Heart left ventricle (tissue), 16 donors: ENCODE measurements at regions not wholly inside any gene's neighbourhood (a gene's known extent, or its start where the extent isn't known, plus 50 kb on each side); places are given as distances from the start of the nearest gene placed in this dataset.

Source experiments
- ATAC-seq, 4 donors: fragments of 200-7000 bp; cut with Tn5 transposase; one replicate each; pipeline ENCODE4 v1.9.1; 2020 to 2022; ENCODE audit warnings: moderate library complexity in 4 of 4, mild to moderate bottlenecking in 3 of 4, moderate number of reproducible peaks in 1 of 4
- DNase-seq, 5 donors: peaks; one replicate each; pipeline ENCODE4 v3.0.0-alpha.2; 2020
- H3K27ac ChIP-seq, 12 donors: fragments of 200-600 bp; sonication (generic) in 4 of 12; one replicate each; pipeline versions ENCODE4 v1.5.0 to v1.8.0; 2016 to 2022; ENCODE audit warnings: mild to moderate bottlenecking in 2 of 12
- H3K27me3 ChIP-seq, 9 donors: fragments of 200-600 bp; sonication (generic) in 2 of 9; one replicate each; pipeline versions ENCODE4 v1.5.1 to v1.8.0; 2016 to 2022; ENCODE audit warnings: mild to moderate bottlenecking in 3 of 9
- H3K36me3 ChIP-seq, 9 donors: fragments of 200-600 bp; sonication (generic) in 2 of 9; one replicate each; pipeline versions ENCODE4 v1.5.0 to v1.8.0; 2018 to 2022; ENCODE audit warnings: mild to moderate bottlenecking in 2 of 9
- H3K4me1 ChIP-seq, 12 donors: fragments of 200-600 bp; sonication (generic) in 4 of 12; one replicate each; pipeline versions ENCODE4 v1.5.0 to v1.8.0; 2016 to 2022; ENCODE audit warnings: mild to moderate bottlenecking in 3 of 12
- H3K4me3 ChIP-seq, 12 donors: fragments of 200-600 bp; sonication (generic) in 4 of 12; one replicate each; pipeline versions ENCODE4 v1.5.0 to v1.8.0; 2017 to 2022; ENCODE audit warnings: mild to moderate bottlenecking in 9 of 12, moderate library complexity in 4 of 12
- H3K9me3 ChIP-seq, 12 donors: fragments of 200-600 bp; sonication (generic) in 4 of 12; one replicate each; pipeline versions ENCODE4 v1.5.0 to v1.8.0; 2016 to 2022; ENCODE audit warnings: mild to moderate bottlenecking in 1 of 12
- CTCF ChIP-seq, 12 donors: fragments of 200-600 bp; sonication (generic) in 4 of 12; IDR thresholded peaks; one replicate each; pipeline versions ENCODE4 v1.5.0 to v1.8.0; 2018 to 2022; ENCODE audit warnings: antibody characterized with exemption in 12 of 12, mild to moderate bottlenecking in 5 of 12
- POLR2A ChIP-seq, 2 donors: fragments of 450-650 bp; IDR thresholded peaks; one replicate each; pipeline ENCODE4 v1.6.1; 2017; ENCODE audit warnings: antibody characterized with exemption in 2 of 2, mild to moderate bottlenecking in 2 of 2, moderate library complexity in 2 of 2
- whole genome bisulfite sequencing, 4 donors: extraction: QIAGEN DNeasy Blood & Tissue Kit in 2 of 4; methylation state at CpG; one replicate each; pipeline versions ENCODE4 v1.1.5 to v1.1.7; 2013 to 2018; 5-methylcytosine and 5-hydroxymethylcytosine counted together
- intact Hi-C, 10 donors: fragments of 100-400 bp; cut with DNase I; formaldehyde crosslinking; loops; one replicate each; pipeline versions ENCODE4 v1.11.1 to v1.14.2; 2022
- donor health status: ischemic (EF 13 %, LVEDD 7.1; RV severe dilation, severe dysfunction).
- donor health status: healthy with polysubstance abuse.
- donor health status: DM: no; HTN: yes; CAD: no.
- donor health status: DM: no; HTN: no; CAD: no.
- donor health status: ischemic (EF 25% LVEDD 6.9; RV normal size, moderate dysfunction).
- donor health status: ischemic (EF 25% LVEDD 5.7; RV mildly dilated, moderate dysfunction).
- donor health status: healthy.
- donor health status: DM: yes; HTN: yes; CAD: no.
- donor health status: ischemic (EF 35%, LVEDD 5.7; RV mildly dilated, moderate dysfunction).
- donor health status: nonischemic (EF 11% LVEDD 7.7; RV severe dilation, severe dysfunction).
- donor health status: DM: yes; HTN: yes; CAD: no.
- donor health status: PGD.
- donor health status: ischemic (EF 29% LVEDD 5.4; RV normal size, mild dysfunction).
- donor health status: nonischemic (EF 23%, LVEDD 6.1; RV moderate dilation, normal function).

- Histone ChIP-seq H3K4me1 (peaks cover 0 to 31% (median 8%) of the 10 kb centered on the region in 12 donors), H3K27ac (no peak overlapping the region), H3K36me3 (no peaks in the 10 kb centered on the region), H3K27me3 (peaks cover 0 to 10% (median 0%) of the 10 kb centered on the region in 9 donors), H3K9me3 (peaks cover 0 to 10% (median 0%) of the 10 kb centered on the region in 12 donors), H3K4me3 (no peak overlapping the region)
- intact Hi-C loops, result loop anchor here in 1 of 10 donors (10.0 kb wide), 1 partner anchor 167 kb away; no protein-coding TSS in a partner anchor
- TF ChIP-seq CTCF (IDR thresholded peaks at IDR 0.05) (no peak), POLR2A (IDR thresholded peaks at IDR 0.05) (no peak)
- ATAC-seq (no peak), DNase-seq (no peak)
- 94 to 96% (median 95%) methylated on average over 7 of the region's 7 CpGs for WGBS, 4 donors
These were observed 173.1 kb upstream of the HS6ST1 start for GRCh38 chr2:128491692-128492244.

GRCh38 chr2:128492966-128493811, 174.5 kb upstream of the HS6ST1 start:
- Histone ChIP-seq H3K4me3 (no peak overlapping the region), H3K27me3 (peaks cover 0 to 10% (median 0%) of the 10 kb centered on the region in 9 donors), H3K27ac (no peak overlapping the region), H3K4me1 (peaks cover 0 to 31% (median 8%) of the 10 kb centered on the region in 12 donors), H3K9me3 (peaks cover 0 to 10% (median 0%) of the 10 kb centered on the region in 12 donors), H3K36me3 (no peaks in the 10 kb centered on the region)
- intact Hi-C loops, result loop anchor here in 1 of 10 donors (10.0 kb wide), 1 partner anchor 168 kb away; no protein-coding TSS in a partner anchor
- peak in 1 of 5 donors; percentile 18 for DNase-seq
- 64 to 84% (median 77%) methylated on average over 34 to 65 of the region's 65 CpGs for WGBS, 4 donors
- TF ChIP-seq POLR2A (IDR thresholded peaks at IDR 0.05), result no peak
- no peak for TF ChIP-seq CTCF (IDR thresholded peaks at IDR 0.05)
- ATAC-seq, result no peak

GRCh38 chr2:128493880-128494279, 175.2 kb upstream of the HS6ST1 start:
- no peak for TF ChIP-seq POLR2A (IDR thresholded peaks at IDR 0.05)
- TF ChIP-seq CTCF (IDR thresholded peaks at IDR 0.05), result no peak
- H3K4me3 ChIP-seq, result no peak overlapping the region
- DNase-seq (peak in 1 of 5 donors; percentile 20), ATAC-seq (no peak)
- H3K9me3 ChIP-seq, result peaks cover 0 to 10% (median 0%) of the 10 kb centered on the region in 12 donors
- H3K36me3 ChIP-seq, result no peaks in the 10 kb centered on the region
- H3K4me1 ChIP-seq, result peaks cover 0 to 31% (median 8%) of the 10 kb centered on the region in 12 donors
- intact Hi-C loops, result loop anchor here in 2 of 10 donors (1.0 to 10.0 kb wide), 2 partner anchors 27 to 169 kb away; no protein-coding TSS in a partner anchor
- H3K27ac ChIP-seq, result peak overlapping the region in 9 of 12 donors; percentile 34 to 84 (median 67)
- peaks cover 0 to 10% (median 0%) of the 10 kb centered on the region in 9 donors for H3K27me3 ChIP-seq
- WGBS, 4 donors, result 64 to 74% (median 70%) methylated on average over 15 of the region's 15 CpGs

GRCh38 chr2:128494307-128494639, 175.6 kb upstream of the HS6ST1 start:
- peaks cover 0 to 10% (median 0%) of the 10 kb centered on the region in 12 donors for H3K9me3 ChIP-seq
- peaks cover 0 to 10% (median 0%) of the 10 kb centered on the region in 9 donors for H3K27me3 ChIP-seq
- ATAC-seq (no peak), DNase-seq (no peak)
- no peak for TF ChIP-seq POLR2A (IDR thresholded peaks at IDR 0.05)
- no peak for TF ChIP-seq CTCF (IDR thresholded peaks at IDR 0.05)
- no peaks in the 10 kb centered on the region for H3K36me3 ChIP-seq
- WGBS, 4 donors, result 21 to 44% (median 28%) methylated on average over 7 to 8 of the region's 8 CpGs
- peak overlapping the region in 10 of 12 donors; percentile 28 to 84 (median 67) for H3K27ac ChIP-seq
- intact Hi-C loops, result loop anchor here in 2 of 10 donors (1.0 to 10.0 kb wide), 2 partner anchors 27 to 169 kb away; no protein-coding TSS in a partner anchor
- no peak overlapping the region for H3K4me3 ChIP-seq
- H3K4me1 ChIP-seq, result peaks cover 0 to 31% (median 8%) of the 10 kb centered on the region in 12 donors
